Erythroblast (primary cell): ENCODE measurements at regions not wholly inside any gene's neighbourhood (a gene's known extent, or its start where the extent isn't known, plus 50 kb on each side); places are given as distances from the start of the nearest gene placed in this dataset.

Experiments
- GATA1 ChIP-seq: IDR thresholded peaks from 2 replicates; pipeline ENCODE4 v1.6.1; 2011; ENCODE audit warnings: low read depth, mild to moderate bottlenecking, control low read depth, low read length, moderate library complexity
- POLR2A ChIP-seq: IDR thresholded peaks from 2 replicates; pipeline ENCODE4 v1.6.1; 2011; ENCODE audit warnings: mild to moderate bottlenecking, low read length

- TF ChIP-seq POLR2A (no peak), GATA1 (no peak)
These were observed 131.5 kb upstream of the PFKP start for GRCh38 chr10:2935647-2936386.
